ENCODE measurements at regions not wholly inside any gene's neighbourhood (a gene's known extent, or its start where the extent isn't known, plus 50 kb on each side); places are given as distances from the start of the nearest gene placed in this dataset.
"Not testable (repeated sequence)": the region's sequence is repeated elsewhere in the genome, so short reads cannot be mapped to it uniquely, and the experiment has no call there.

DNA sequence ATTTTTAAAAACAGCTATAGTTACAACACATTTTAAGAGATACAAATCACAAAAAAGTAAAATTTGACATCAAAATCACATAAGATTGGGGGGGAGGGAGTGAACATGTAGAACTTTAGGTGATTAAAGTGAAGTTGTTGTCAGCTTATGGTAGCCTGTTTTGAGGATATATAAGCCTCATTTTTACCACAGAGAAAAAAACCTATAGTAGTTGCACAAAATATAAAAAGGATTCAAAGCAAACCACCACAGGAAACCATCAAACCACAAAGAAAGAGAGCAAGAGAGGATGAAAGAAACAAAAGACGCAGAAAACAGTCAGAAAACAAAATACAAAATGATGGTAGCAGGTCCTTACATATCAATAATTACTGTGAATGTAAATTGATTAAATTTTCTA lies 291.9 kb upstream of the DEPDC1 start:
- no peak for DNase-seq

DNA sequence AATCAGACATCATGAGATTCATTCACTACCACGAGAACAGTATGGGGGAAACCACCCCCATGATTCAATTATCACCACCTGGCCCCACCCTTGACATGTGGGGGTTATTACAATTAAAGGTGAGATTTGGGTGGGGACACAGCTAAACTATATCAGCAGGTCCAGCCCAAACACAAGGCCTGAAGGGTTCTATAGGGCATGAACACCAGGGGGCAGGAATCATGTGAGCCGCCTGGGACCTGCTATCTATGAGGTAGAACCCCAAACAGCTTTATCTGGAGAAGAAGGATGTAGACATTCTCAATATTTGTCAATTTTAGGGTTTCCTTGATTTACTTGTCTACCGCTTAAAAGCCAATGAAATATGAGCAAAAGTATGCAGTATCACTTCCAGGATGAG lies 294.9 kb upstream of the DEPDC1 start:
- no peak for DNase-seq

DNA sequence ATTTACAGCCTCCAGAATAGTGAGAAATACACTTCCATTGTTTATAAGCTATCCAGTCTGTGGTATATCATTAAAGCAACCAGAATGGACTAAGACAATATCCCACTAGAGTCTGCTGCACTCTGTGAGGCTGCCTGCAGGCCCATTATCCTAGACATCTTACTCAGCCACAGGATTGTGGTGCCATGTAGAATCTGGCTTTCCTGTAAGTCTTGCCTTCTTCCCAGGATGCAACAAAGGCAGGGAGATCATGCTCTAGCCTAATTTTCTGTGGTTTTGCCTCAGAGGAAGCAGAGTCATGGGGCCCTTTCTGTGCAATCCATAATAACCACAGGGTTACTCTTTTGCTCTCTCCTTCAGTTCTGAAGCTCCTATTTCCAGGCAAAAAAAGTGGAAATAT lies 299.1 kb upstream of the DEPDC1 start:
- DNase-seq, result no peak

DNA sequence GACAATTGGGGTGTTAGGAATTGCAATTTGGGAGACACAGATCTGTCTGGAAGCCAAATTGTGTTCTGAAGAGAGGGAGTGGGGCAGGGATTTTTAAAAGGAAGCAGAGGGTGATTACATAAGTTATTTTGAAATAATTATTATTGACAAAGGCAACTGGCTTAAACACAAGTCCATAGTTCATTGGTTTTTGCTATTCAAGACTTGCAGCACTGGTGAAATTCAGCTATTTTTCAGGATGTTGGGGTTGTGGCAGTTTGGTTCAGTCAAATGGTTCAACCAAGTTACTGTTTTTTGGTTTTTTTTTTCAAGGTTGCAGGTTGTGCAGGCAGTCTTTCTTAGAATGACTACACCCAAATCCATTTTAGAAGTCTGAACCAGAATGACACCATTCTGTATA lies 300.0 kb upstream of the DEPDC1 start:
- no peak for DNase-seq

DNA sequence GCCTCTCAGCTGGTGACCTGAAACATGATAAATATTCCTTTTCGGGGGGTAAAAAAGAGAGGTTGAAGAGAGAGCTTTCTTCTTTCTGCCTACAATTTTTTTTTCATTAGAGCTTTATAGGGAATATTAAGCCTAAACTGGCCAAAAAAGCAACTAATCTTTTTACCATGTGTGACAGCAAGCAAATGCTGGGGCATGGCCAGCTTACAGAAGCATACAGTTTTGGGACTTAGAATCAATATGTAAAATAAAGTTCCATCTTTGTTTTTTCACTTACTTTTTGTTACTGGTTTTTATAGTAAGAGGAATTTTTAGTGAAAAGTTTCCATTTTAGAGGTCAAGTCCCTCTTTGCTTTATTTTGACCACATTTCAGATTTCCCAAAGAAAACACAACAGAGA lies 301.2 kb upstream of the DEPDC1 start:
- DNase-seq, result no peak

DNA sequence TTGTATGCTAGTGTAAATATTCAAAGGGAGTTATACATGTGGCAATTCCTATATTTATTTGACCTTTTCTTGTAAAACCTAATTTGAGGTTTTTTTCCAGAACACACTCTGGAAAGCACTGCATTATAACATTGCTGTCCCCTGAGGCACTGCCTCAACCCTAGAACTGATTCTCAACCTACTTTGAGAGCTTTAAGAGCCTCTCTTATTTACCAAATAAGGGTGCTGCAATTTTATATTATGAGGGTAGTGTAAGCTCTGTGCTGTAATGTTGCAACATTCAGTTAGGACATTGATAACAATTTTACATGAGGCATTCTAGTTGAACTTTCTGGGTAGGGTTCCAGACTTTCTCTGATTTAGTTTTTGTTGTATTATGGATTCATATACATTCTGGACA lies 302.2 kb upstream of the DEPDC1 start:
- DNase-seq, result no peak

DNA sequence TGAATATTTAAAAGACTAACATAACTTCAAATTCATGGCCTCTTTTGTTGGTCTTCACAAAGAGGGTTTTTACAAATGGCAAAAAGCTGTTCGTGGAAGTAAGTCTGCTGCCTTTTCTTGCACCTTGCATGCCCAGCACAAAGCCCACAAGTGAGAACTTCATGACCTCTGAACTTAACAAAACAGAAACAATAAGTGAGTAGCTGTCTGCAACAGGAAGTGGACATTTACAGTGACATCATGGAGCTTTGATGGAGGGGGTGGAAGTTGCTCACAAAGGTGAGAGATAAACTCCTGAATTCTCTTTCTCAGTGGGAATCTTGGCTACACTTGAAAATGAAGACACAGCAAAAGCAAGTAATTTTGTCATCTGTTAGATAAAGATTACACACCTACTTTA lies 303.3 kb upstream of the DEPDC1 start:
- DNase-seq, result no peak

DNA sequence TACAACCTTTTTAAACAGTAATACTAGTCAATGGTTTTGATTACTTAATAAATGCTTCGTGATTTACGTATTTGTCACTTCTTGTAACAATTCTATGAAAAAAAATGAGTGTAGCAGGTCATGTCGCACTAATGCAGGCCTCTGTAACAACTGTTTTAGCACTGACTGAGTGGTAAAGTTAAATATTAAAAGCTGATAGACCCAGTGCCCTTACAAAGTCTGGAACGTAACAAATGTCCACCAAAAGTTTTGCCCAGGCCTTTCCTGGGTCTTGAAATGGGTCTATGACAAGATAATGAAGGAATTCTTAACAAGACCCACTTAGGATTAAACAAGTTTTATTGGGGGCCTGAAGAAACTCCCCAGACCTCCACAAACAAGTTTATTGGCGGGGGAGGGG lies 304.6 kb upstream of the DEPDC1 start:
- no peak for DNase-seq

DNA sequence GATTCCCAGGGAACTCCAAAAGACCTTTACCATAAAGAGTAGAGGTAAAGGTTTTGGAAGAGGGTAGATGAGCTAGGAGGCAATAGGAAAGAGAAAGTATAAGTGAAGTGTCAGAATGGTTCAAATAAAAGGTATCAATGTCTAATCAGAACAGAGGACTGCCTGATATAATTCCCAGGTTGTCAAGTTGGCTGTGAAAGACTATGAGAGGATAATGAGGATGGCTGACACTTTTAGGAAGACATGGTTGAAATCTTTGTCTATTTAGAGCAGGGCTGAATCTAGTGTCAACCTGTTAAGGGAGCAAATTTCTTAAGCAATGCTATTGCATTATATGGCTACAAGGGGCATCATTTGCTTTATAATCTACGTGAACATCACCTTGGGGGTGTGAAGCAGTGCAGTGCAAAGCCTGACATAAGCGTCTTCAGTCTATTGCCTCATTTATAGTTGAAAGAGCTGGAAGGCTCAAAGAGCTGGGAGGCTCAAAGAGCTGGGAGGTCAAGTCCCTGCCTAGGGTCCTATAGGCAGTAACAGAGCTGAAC lies 308.3 kb upstream of the DEPDC1 start:
- DNase-seq, result no peak

DNA sequence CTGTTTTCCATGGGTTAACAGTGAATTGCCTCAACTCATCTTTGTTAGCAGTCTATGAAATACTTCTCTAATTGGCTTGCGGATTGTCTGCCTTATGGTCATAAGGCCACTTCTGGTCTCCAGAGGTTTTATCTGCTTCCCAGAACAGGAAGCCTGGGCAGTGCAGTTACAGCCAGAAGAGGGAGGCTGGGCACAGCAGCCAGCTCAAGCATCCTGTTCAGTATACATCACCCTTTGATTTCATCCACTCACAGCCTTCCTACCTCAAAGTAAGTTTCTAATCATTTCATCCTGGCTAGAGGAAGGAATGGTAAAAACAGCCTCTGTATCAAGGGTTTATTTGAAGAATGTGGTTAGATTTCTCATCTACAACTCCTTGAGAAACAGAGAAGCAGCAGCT lies 311.5 kb upstream of the DEPDC1 start:
- DNase-seq, result no peak

DNA sequence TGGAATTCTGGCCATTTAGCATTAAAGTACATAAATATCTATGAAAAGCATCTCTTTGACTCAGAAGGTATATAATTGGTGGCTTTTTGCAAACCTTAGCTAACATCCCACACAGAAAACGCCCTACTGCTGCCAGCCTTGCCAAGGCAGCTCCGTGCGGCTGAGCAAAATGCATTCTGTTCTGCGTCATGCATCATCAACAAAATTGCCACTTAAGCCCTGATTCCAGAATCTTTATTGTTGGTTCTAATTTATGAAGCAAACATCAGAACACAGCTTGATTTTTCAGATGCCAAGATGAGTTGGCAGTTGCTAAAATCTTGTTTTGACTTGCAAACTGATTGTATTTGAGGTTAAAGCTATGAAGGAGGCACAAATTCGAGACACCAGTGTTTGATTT lies 314.9 kb upstream of the DEPDC1 start:
- DNase-seq, result no peak

DNA sequence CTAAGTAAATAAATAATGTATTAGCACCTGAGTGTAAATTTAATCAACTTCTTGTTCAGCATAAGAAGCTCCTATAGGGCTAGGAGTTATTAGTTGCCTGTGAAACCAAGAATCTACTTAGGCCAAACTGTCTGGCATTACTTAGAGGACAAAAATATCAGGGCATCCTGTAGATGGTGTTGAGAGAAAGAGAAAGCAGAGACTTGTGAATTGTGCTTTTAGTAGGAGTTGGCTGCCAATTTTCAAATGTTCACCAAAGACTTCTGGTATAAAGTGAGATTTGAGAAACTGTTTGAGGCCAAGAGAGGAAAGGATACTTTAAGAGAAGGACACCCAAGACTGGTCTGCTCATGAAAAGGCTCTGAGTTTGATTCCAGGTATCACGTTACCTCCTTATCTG lies 315.5 kb upstream of the DEPDC1 start:
- no peak for DNase-seq

DNA sequence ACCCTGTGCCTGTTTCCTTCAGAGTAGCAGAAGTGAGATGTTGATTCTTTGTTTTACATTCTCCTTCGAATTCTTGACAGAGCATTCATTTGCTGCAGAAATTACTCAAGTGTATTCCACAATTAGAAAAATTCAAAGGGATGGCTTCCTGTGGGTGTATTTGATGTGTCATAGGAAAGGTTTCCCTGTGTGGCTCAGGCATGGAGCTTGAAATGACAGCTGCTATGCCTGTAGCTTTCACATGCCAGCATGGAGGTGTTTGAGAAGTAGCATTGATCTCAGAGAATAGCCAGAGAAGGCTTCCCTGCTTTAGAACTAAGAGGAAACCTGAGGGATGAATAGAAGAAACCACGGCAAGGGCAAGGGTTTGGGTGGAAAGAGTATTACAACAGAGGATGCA lies 317.2 kb upstream of the DEPDC1 start:
- no peak for DNase-seq

DNA sequence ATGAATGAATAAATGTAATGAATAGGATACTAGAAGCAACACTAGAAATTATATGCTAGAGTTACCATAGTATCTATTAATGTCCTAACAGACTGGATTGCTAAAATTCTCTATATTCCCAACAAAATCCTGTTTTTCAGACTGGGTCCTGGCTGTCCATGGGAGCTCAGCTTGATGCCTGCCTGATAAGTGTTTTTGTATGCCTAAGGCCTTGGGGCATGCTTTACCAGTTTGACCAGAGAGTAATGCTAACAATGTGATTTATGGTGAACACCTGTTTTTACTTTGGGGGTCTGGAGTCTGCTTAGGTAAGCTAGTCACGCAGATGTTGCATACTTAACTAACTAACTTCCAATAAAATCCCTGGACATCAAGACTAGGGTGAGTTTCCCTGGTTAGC lies 318.8 kb upstream of the DEPDC1 start:
- no peak for DNase-seq

DNA sequence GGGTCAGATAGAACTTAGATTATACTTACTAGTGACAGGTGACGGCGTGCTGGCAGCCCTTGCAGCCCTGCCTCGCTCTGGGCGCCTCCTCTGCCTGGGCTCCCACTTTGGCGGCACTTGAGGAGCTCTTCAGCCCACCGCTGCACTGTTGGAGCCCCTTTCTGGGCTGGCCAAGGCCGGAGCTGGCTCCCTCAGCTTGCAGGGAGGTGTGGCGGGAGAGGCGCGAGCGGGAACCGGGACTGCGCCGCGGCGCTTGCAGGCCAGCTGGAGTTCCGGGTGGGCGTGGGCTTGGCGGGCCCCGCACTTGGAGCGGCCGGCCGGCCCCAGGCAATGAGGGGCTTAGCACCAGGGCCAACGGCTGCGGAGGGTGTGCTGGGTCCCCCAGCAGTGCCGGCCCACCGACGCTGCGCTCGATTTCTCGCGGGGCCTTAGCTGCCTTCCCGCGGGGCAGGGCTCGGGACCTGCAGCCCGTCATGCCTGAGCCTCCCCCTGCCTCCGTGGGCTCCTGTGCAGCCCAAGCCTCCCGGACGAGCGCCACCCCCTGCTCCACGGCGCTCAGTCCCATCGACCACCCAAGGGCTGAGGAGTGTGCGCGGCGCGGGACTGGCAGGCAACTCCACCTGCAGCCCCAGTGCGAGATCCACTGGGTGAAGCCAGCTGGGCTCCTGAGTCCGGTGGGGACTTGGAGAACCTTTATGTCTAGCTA lies 320.8 kb upstream of the DEPDC1 start:
- DNase-seq, result not testable (repeated sequence)

DNA sequence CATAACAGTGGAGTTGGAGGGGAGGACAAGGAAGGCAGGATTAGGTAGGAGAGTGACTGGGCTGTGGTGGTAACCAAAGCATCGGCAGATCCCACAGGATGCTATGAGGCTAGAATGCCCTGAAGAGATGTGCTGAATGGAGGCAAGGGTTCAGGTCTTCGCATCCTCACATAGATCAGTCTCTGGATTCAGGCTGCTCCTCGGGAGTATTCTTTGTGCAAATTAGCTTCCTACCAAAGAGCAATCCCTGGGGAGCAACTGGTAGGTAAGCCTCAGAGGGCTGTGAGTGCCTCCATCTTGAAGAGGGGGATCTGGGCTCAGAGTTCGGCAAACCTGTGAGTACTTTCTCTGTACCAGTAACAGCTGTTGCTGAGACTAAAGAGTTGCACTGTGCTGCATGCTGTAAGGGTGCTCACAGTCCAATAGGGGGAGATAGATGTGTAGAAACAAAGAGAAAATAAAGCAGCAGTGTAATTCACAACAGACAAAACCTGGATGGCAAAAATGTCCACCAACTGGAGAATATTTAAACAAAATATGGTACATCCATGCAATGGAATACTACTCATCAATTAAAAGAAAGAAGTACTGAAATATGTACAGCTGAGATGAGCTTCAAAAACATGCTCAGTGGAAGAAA lies 322.4 kb upstream of the DEPDC1 start:
- DNase-seq, result no peak

DNA sequence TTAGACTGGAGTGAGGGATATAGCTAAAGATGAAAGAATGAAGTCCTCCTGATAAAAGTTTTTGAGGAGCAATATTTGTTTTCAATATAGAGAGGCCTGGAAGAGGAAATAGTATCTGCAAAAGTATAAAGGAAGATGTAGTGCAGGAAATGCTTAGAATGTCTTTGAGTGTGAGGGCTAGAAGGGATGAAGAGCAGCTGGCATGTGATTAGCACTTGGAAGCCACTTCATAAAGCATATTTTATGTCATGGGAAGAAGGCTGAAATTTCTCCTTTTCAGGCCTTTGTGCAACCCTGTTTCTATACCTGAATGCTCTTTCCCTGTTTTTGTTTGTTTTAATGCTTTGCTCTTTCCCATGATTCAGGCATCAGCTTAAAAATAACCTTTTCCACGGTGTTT lies 323.3 kb upstream of the DEPDC1 start:
- DNase-seq, result no peak

DNA sequence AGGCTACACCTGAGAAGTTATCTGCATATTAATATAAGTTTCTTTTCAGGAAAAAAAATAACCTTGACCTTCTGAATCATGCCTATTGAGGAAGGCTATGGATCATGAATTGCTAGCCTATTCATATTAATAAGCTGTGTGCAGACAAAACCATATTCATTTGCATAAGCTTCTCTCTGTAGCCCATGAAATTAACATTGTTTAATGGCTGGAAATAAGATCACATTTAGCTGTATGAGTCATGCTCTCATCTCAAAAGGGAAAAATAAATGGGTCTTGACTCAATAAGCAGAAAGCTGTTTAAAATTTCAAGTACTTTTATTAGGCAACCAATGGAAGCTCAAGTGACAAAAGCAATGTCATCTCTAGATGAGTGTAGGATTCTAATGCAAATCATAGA lies 330.0 kb upstream of the DEPDC1 start:
- no peak for DNase-seq

DNA sequence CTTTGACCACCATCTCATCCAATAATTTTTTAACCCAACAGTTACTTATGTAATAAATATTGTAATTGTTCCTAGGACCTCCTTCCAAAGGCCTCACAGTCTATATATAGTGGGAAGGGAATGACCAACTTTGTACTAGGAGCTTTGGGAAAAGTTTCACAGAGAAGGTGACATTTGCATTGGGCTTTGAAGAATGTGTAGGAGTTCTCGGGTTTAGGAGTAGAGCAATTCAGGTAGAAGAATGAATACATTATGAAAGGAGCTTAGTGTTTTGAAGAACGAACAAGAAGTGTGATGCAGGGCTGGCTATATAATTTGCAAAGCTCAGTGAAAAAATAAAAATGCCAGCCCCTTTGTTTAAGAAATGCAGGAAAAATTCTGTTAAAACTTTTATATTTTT lies 330.4 kb upstream of the DEPDC1 start:
- DNase-seq, result no peak

DNA sequence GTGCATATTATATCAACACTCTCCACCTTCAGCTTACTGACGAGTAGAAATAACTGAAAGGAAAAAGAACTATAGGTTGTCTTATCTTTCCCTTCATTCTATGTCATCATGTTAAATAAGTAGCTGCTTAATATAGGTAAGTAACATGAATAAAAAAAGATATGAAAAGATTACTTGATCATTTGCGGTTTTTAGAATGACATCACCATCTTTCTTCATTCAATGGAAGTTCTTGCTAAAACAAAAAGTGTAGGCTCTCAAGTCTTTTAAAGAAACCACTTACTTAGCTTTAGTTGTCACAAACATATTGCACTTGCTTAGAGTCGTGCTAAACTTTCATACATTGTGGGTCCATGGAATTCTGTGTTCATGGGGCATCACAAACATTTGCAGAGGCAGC lies 331.1 kb upstream of the DEPDC1 start:
- no peak for DNase-seq

DNA sequence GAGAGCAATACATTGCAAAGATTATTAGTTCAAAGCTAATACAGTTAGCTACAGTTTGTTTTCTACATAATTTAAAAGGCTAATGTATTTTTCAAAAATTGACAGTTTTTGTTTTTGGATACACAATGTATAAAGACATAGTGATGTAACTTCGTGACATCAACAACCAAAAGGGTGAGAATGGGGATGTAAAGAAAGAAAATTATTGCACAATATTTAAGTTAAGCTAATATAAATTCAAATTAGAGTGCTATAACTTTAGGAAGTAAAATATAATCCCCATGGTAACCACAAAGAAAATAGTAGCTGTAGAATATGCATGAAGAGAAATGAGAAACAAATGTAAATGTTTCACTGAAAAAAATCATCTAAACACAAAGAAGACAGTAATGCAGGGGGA lies 334.4 kb upstream of the DEPDC1 start:
- DNase-seq, result no peak

DNA sequence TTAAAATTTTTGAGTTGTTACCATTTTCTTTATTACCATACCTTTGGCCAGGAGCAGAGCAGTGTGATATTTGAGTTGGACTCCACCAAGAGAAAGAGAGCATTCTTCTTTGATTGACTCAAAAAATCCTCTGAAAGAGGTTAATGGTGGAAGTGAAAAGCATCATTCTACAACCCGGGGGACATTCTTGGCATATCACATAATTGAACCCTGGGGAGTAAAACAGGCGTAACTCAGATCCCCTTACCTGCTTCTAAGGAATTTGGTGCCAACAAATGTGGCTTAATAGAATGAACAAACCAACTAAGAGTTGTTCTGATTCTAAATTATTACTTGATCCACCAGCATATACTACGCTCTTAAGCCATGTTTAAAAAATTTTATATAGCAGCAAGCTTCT lies 351.1 kb upstream of the DEPDC1 start:
- DNase-seq, result no peak

DNA sequence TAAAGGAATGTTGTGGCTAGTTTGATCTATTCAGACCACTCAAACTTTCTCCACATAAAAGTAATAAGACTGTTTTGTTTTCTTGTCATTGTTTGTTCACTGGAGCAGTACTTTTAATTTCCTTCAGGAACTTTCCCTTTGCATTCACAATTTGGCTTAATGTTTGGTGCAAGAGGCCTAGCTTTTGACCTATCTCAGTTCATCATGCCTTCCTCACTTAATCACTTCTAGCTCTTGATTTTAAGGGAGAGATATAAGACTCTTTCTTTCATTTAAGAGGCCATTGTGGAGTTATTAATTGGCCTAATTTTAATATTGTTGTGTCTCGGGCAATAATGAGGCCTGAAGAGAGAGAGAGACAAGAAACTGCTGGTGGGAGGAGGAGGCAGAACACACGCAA lies 371.7 kb upstream of the DEPDC1 start:
- no peak for DNase-seq

DNA sequence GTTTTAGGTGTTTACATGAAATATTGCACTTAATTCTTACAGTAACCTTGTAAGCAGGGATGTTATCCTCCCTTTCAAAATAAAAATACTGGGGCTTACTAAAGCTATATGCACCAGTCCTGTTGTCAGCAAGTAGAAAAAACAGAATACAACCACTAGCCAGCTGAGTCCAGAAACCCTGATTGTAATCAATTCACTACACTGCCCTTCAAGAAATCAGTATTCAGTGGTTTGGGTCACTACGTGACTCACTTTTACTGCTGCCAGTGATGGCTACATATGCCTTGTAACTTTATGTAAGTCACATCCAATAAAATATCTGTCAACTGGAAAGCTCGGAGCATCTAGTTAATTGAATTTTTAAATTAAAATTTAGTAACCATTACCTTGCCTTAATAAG lies 376.3 kb upstream of the DEPDC1 start:
- no peak for DNase-seq

Data from NCI-H1417 treated with DMSO at 0.1 percent for 48 hours (cell line).